ENCODE measurements at regions not wholly inside any gene's neighbourhood (a gene's known extent, or its start where the extent isn't known, plus 50 kb on each side); places are given as distances from the start of the nearest gene placed in this dataset.
"Not testable (repeated sequence)": the region's sequence is repeated elsewhere in the genome, so short reads cannot be mapped to it uniquely, and the experiment has no call there.

- DNase-seq, result no peak
Observed at GRCh38 chr2:228597032-228597431, 415.5 kb upstream of the SPHKAP start.

- DNase-seq, result no peak
Observed at GRCh38 chr2:228594012-228594411, 412.5 kb upstream of the SPHKAP start.

- DNase-seq, result no peak
Observed at GRCh38 chr2:228592925-228593324, 411.4 kb upstream of the SPHKAP start.

- DNase-seq, result no peak
Observed at GRCh38 chr2:228590681-228591080, 409.2 kb upstream of the SPHKAP start.

GRCh38 chr2:228589115-228589514 is 407.6 kb upstream of the SPHKAP start:
- no peak for DNase-seq

- DNase-seq, result no peak
Observed at GRCh38 chr2:228581731-228582130, 400.2 kb upstream of the SPHKAP start.

- no peak for DNase-seq
Observed at GRCh38 chr2:228575897-228576296, 394.4 kb upstream of the SPHKAP start.

- not testable (repeated sequence) for DNase-seq
Observed at GRCh38 chr2:228568275-228568674, 386.8 kb upstream of the SPHKAP start.

- no peak for DNase-seq
Observed at GRCh38 chr2:228561816-228562215, 380.3 kb upstream of the SPHKAP start.

- DNase-seq, result no peak
Observed at GRCh38 chr2:228559774-228560415, 378.4 kb upstream of the SPHKAP start.

- DNase-seq, result no peak
Observed at GRCh38 chr2:228556717-228557116, 375.2 kb upstream of the SPHKAP start.

GRCh38 chr2:228549441-228550007 is 368.0 kb upstream of the SPHKAP start:
- no peak for DNase-seq

- no peak for DNase-seq
Observed at GRCh38 chr2:228548230-228548629, 366.7 kb upstream of the SPHKAP start.

- DNase-seq, result peak in 2 of 58 donors; percentile 4 to 6
Observed at GRCh38 chr2:228545748-228546145, 364.3 kb upstream of the SPHKAP start.

GRCh38 chr2:228545041-228545747 is 363.7 kb upstream of the SPHKAP start:
- no peak for DNase-seq

- no peak for DNase-seq
Observed at GRCh38 chr2:228543117-228543516, 361.6 kb upstream of the SPHKAP start.

- DNase-seq, result no peak
Observed at GRCh38 chr2:228542277-228542676, 360.8 kb upstream of the SPHKAP start.

- no peak for DNase-seq
Observed at GRCh38 chr2:228541789-228542188, 360.3 kb upstream of the SPHKAP start.

GRCh38 chr2:228540976-228541375 is 359.5 kb upstream of the SPHKAP start:
- no peak for DNase-seq

GRCh38 chr2:228535396-228535795 is 353.9 kb upstream of the SPHKAP start:
- DNase-seq, result no peak

- DNase-seq, result no peak
Observed at GRCh38 chr2:228533156-228533555, 351.7 kb upstream of the SPHKAP start.

GRCh38 chr2:228532233-228532632 is 350.7 kb upstream of the SPHKAP start:
- no peak for DNase-seq

Measured in anterior cingulate cortex (tissue), 58 donors.